ENCODE measurements at regions not wholly inside any gene's neighbourhood (a gene's known extent, or its start where the extent isn't known, plus 50 kb on each side); places are given as distances from the start of the nearest gene placed in this dataset.

DNA sequence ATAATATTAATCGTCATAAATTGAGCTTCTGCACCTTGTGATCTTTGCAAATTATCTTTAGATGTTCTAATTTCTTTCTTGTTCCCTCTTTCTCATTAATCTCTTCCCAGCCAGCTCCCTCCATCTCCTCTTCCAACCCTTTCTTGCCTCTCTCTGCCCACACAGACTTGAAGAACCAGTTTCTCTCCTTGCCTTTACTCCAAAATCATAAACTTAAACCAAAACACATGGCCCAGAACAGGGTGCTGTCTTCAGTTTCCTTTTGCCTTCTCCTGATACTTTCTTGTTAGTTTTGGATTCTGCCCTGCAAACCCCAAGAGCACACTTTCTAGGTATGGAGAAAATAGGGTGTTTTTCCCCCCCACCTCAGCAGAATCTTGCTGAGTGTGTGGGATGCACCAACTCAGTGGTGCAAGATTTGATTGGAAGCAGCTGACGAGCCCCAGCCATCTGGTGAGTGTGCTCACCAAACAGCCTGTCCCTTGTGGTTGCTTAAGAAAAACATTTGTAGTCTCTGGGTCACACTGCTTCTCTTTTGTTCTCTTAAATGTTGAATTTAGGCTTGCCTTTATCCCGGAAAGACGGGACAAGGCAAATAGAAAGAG lies 175.8 kb upstream of the MAF start:
- TF ChIP-seq CTCF (IDR thresholded peaks at IDR 0.05; ENCODE audit: insufficient read depth, low read length, poor library complexity, severe bottlenecking) = no peak
- TF ChIP-seq EZH2phosphoT487 (conservative IDR thresholded peaks at IDR 0.05; ENCODE audit: low read length) = no peak

Data from SU-DHL-6 (cell line).